Ovary (tissue), 7 donors: ENCODE measurements at regions not wholly inside any gene's neighbourhood (a gene's known extent, or its start where the extent isn't known, plus 50 kb on each side); places are given as distances from the start of the nearest gene placed in this dataset.
"Not testable (repeated sequence)": the region's sequence is repeated elsewhere in the genome, so short reads cannot be mapped to it uniquely, and the experiment has no call there.

ENCODE experiments used
- DNase-seq, 5 donors: peaks; one replicate each; pipeline ENCODE4 v3.0.0-alpha.2; 2019 to 2020
- H3K27ac ChIP-seq, 2 donors: fragments of 200-600 bp; one replicate each; pipeline versions ENCODE4 v1.5.1 to v1.8.0; 2019 to 2022
- H3K27me3 ChIP-seq: fragments of 200-600 bp; one replicate; pipeline ENCODE4 v1.8.0; 2022
- H3K36me3 ChIP-seq: fragments of 200-600 bp; sonication (generic); one replicate; pipeline ENCODE4 v1.5.1; 2019
- H3K4me1 ChIP-seq: one replicate; pipeline ENCODE4 v1.8.1; 2013; ENCODE audit warnings: mild to moderate bottlenecking, moderate library complexity; ENCODE audit not compliant: insufficient read depth
- H3K4me3 ChIP-seq: fragments of 200-600 bp; sonication (generic); one replicate; pipeline ENCODE4 v1.5.1; 2017
- H3K9me3 ChIP-seq, 2 donors: fragments of 200-600 bp in 1 of 2; sonication (generic) in 1 of 2; one replicate each; pipeline versions ENCODE4 v1.5.1 to v1.8.1; 2013 to 2019; ENCODE audit warnings: mild to moderate bottlenecking in 1 of 2, moderate library complexity in 1 of 2
- EP300 ChIP-seq: sonication (generic); formaldehyde crosslinking; IDR thresholded peaks from one replicate; pipeline ENCODE4 v1.6.1; 2017; ENCODE audit warnings: antibody characterized with exemption
- POLR2A ChIP-seq: fragments of 450-650 bp; IDR thresholded peaks from one replicate; pipeline ENCODE4 v1.6.1; 2017; ENCODE audit warnings: antibody characterized with exemption, mild to moderate bottlenecking, moderate library complexity
- WGBS, 3 donors: extraction: QIAGEN DNeasy Blood & Tissue Kit in 1 of 3; methylation state at CpG; one replicate each; pipeline versions ENCODE4 v1.1.5 to v1.1.7; 2013 to 2017; 5-methylcytosine and 5-hydroxymethylcytosine counted together
- intact Hi-C, 4 donors: fragments of 100-400 bp; cut with DNase I; formaldehyde crosslinking; loops; one replicate each; pipeline versions ENCODE4 v1.11.0 to v1.15.1; 2022 to 2023
- TF ChIP-seq, protein P1 (sequence below), 3 donors: fragments of 450-650 bp in 2 of 3; fragments of 200-600 bp in 1 of 3; IDR thresholded peaks; one replicate each; pipeline versions ENCODE4 v1.5.1 to v1.8.0; 2016 to 2022; ENCODE audit warnings: antibody characterized with exemption in 3 of 3, mild to moderate bottlenecking in 1 of 3
- donor health status: DM: no; HTN: no; CAD: no; lungs with moderate emphysema.
- donor health status: DM: no; HTN: no; CAD: no.
- donor health status: Bipolar disorder and iron deficiency.
- donor health status: DM: no; HTN: no; CAD: no.
- donor health status: DM: yes; HTN: yes; CAD: no.

DNA sequence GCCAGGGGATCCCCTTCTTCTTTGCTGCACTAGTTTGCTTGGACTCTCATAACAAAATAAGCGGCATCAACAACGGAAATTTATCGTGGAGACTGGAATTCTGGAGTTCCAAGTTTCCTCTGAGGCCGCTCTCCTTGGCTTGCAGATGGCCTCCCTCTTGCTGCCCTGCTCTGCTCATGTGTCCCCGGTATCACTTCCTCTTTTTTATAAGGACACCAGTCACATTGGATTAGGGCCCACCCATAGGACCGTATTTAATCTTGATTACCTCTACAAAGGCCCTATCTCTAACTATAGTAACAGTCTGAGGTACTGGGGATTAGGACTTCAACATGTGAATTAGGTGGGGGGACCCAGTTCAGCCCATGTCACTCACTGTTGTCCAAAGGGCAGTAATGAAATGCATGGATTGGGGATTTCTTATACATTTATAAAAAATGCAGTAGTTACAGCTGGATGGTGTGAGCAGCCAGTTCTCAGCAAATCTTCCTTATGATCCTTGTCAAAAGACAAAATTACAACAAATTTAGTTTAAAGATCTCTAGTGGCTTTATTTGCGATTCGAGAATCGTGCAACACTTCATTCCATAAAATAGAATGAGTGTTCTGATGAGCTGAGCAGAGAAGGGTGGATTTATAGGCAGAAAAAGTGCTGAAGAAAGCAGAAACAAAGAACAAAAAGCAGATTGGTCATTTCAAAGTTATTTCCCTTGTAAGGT, 59.3 kb upstream of the AKAP12 start:
- intact Hi-C loops, result no loop called here
- Histone ChIP-seq H3K4me1 (peaks cover 2% of the 10 kb centered on the region), H3K27ac (no peak overlapping the region), H3K27me3 (no peaks in the 10 kb centered on the region), H3K36me3 (no peaks in the 10 kb centered on the region), H3K4me3 (no peak overlapping the region), H3K9me3 (no peaks in the 10 kb centered on the region)
- TF ChIP-seq, protein P1, sequence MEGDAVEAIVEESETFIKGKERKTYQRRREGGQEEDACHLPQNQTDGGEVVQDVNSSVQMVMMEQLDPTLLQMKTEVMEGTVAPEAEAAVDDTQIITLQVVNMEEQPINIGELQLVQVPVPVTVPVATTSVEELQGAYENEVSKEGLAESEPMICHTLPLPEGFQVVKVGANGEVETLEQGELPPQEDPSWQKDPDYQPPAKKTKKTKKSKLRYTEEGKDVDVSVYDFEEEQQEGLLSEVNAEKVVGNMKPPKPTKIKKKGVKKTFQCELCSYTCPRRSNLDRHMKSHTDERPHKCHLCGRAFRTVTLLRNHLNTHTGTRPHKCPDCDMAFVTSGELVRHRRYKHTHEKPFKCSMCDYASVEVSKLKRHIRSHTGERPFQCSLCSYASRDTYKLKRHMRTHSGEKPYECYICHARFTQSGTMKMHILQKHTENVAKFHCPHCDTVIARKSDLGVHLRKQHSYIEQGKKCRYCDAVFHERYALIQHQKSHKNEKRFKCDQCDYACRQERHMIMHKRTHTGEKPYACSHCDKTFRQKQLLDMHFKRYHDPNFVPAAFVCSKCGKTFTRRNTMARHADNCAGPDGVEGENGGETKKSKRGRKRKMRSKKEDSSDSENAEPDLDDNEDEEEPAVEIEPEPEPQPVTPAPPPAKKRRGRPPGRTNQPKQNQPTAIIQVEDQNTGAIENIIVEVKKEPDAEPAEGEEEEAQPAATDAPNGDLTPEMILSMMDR (IDR thresholded peaks at IDR 0.05), result no peak
- TF ChIP-seq EP300, result no peak
- no peak for TF ChIP-seq POLR2A
- 95 to 96% (median 95%) methylated on average over 9 of the region's 9 CpGs for WGBS, 3 donors
- DNase-seq, result no peak

GRCh38 chr6:151181706-151182363, 57.9 kb upstream of the AKAP12 start:
- Histone ChIP-seq H3K27me3 (no peaks in the 10 kb centered on the region), H3K4me3 (no peak overlapping the region), H3K27ac (no peak overlapping the region), H3K36me3 (no peaks in the 10 kb centered on the region), H3K4me1 (peaks cover 2% of the 10 kb centered on the region), H3K9me3 (no peaks in the 10 kb centered on the region)
- intact Hi-C loops, result no loop called here
- TF ChIP-seq POLR2A, result no peak
- TF ChIP-seq EP300, result no peak
- TF ChIP-seq, protein P1 (IDR thresholded peaks at IDR 0.05), result no peak
- DNase-seq, result no peak
- WGBS, 3 donors, result 72 to 87% (median 83%) methylated on average over 2 of the region's 2 CpGs

GRCh38 chr6:151182958-151183357, 56.8 kb upstream of the AKAP12 start:
- DNase-seq, H3K27me3 ChIP-seq: not testable (repeated sequence)
- 96 to 97% (median 96%) methylated on average over 6 of the region's 6 CpGs for WGBS, 3 donors

GRCh38 chr6:151185148-151185547, 54.6 kb upstream of the AKAP12 start:
- Histone ChIP-seq H3K4me3 (no peak overlapping the region), H3K36me3 (no peaks in the 10 kb centered on the region), H3K27ac (no peak overlapping the region), H3K9me3 (no peaks in the 10 kb centered on the region), H3K4me1 (no peaks in the 10 kb centered on the region), H3K27me3 (no peaks in the 10 kb centered on the region)
- no peak for DNase-seq
- TF ChIP-seq EP300, result no peak
- TF ChIP-seq, protein P1 (IDR thresholded peaks at IDR 0.05), result no peak
- no peak for TF ChIP-seq POLR2A
- intact Hi-C loops, result no loop called here
- 65 to 89% (median 85%) methylated on average over 3 of the region's 3 CpGs for WGBS, 3 donors

More at GRCh38 chr6:151182958-151183357, 56.8 kb upstream of the AKAP12 start:
- H3K9me3 ChIP-seq, intact Hi-C loops, H3K36me3 ChIP-seq, H3K27ac ChIP-seq, H3K4me3 ChIP-seq, H3K4me1 ChIP-seq: not testable (repeated sequence)

DNA sequence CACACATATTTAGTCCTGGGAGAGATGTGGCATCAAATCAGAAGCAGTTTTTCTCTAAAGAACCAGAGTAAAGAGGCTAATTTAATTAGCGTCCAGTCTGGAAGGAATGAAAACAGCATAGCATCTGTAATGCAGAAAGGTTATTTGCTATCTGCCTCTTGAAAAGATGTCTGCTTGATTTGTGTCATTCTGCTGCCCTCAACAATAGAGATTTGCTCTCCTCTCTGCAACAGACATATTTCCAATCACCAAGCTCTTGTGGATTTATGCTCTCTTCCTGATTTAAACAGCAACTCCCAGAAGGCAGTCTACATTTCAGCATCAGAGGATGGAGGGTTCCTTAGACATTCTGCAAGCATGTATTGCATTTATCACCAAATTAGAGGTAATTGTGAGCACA, 53.5 kb upstream of the AKAP12 start:
- DNase-seq, result no peak
- Histone ChIP-seq H3K27ac (no peak overlapping the region), H3K4me1 (no peaks in the 10 kb centered on the region), H3K27me3 (no peaks in the 10 kb centered on the region), H3K36me3 (no peaks in the 10 kb centered on the region), H3K9me3 (no peaks in the 10 kb centered on the region), H3K4me3 (no peak overlapping the region)
- intact Hi-C loops, result no loop called here
- TF ChIP-seq POLR2A (no peak), EP300 (no peak)
- TF ChIP-seq, protein P1 (IDR thresholded peaks at IDR 0.05), result no peak
- 76 to 92% (median 89%) methylated on average over 1 of the region's 1 CpG for WGBS, 3 donors
